Neural progenitor cell (in vitro differentiated cells): ENCODE measurements at regions not wholly inside any gene's neighbourhood (a gene's known extent, or its start where the extent isn't known, plus 50 kb on each side); places are given as distances from the start of the nearest gene placed in this dataset.
"Not testable (repeated sequence)": the region's sequence is repeated elsewhere in the genome, so short reads cannot be mapped to it uniquely, and the experiment has no call there.

Experiments used
- DNase-seq: peaks from one replicate; pipeline ENCODE4 v3.0.0-alpha.2; 2016; ENCODE audit warnings: low spot score
- H2AFZ ChIP-seq: fragments of 200-600 bp; sonication (generic); replicated peaks from 2 replicates; pipeline ENCODE4 v1.6.1; 2016; ENCODE audit warnings: antibody characterized with exemption
- H3F3A ChIP-seq: fragments of 200-600 bp; sonication (generic); 2 replicates; pipeline ENCODE4 v1.6.1; 2016; ENCODE audit warnings: antibody characterized with exemption, low read depth
- H3K27ac ChIP-seq: fragments of 200-600 bp; sonication (generic); 2 replicates; pipeline ENCODE4 v1.5.1; 2016; ENCODE audit warnings: mild to moderate bottlenecking
- H3K27me3 ChIP-seq: fragments of 200-600 bp; sonication (generic); 2 replicates; pipeline ENCODE4 v1.6.1; 2016; ENCODE audit warnings: mild to moderate bottlenecking, moderate library complexity
- H3K36me3 ChIP-seq: fragments of 200-600 bp; sonication (generic); 2 replicates; pipeline ENCODE4 v1.5.1; 2016
- H3K4me1 ChIP-seq: fragments of 200-600 bp; sonication (generic); 2 replicates; pipeline ENCODE4 v1.6.1; 2016; ENCODE audit warnings: mixed run types
- H3K4me2 ChIP-seq: fragments of 200-600 bp; sonication (generic); 2 replicates; pipeline ENCODE4 v1.6.1; 2016
- H3K4me3 ChIP-seq: fragments of 200-600 bp; sonication (generic); 2 replicates; pipeline ENCODE4 v1.5.1; 2016
- H3K79me2 ChIP-seq: fragments of 200-600 bp; sonication (generic); 2 replicates; pipeline ENCODE4 v1.6.1; 2016; ENCODE audit warnings: low read depth
- H3K9ac ChIP-seq: fragments of 200-600 bp; sonication (generic); 2 replicates; pipeline ENCODE4 v1.6.1; 2016
- H3K9me3 ChIP-seq: fragments of 200-600 bp; sonication (generic); 2 replicates; pipeline ENCODE4 v1.5.1; 2016; ENCODE audit warnings: low read depth
- H4K20me1 ChIP-seq: fragments of 200-600 bp; sonication (generic); 2 replicates; pipeline ENCODE4 v1.6.1; 2016; ENCODE audit warnings: low read depth
- H3K27ac Mint-ChIP-seq: 3 replicates; pipeline ENCODE4 v1.8.0; 2021; ENCODE audit warnings: mixed read lengths
- H3K27me3 Mint-ChIP-seq: 2 replicates; pipeline ENCODE4 v1.8.0; 2022; ENCODE audit warnings: low read depth, mild to moderate bottlenecking, inconsistent platforms, moderate library complexity, mixed read lengths; ENCODE audit not compliant: insufficient read depth
- H3K36me3 Mint-ChIP-seq: 3 replicates; pipeline ENCODE4 v1.8.0; 2021; ENCODE audit warnings: mixed read lengths
- H3K4me1 Mint-ChIP-seq: 3 replicates; pipeline ENCODE4 v1.8.0; 2021; ENCODE audit warnings: mixed read lengths
- H3K4me3 Mint-ChIP-seq: 3 replicates; pipeline ENCODE4 v1.8.0; 2021; ENCODE audit warnings: mild to moderate bottlenecking, moderate library complexity, mixed read lengths
- H3K9me3 Mint-ChIP-seq: 3 replicates; pipeline ENCODE4 v1.8.0; 2020; ENCODE audit warnings: mixed read lengths
- CTCF ChIP-seq: fragments of 200-600 bp; sonication (generic); IDR thresholded peaks from 2 replicates; pipeline ENCODE4 v1.5.1; 2017; ENCODE audit warnings: antibody characterized with exemption, mild to moderate bottlenecking
- EZH2 ChIP-seq: fragments of 200-600 bp; sonication (generic); IDR thresholded peaks from 2 replicates; pipeline ENCODE4 v1.6.1; 2017; ENCODE audit warnings: antibody characterized with exemption, mild to moderate bottlenecking, moderate library complexity
- EZH2phosphoT487 ChIP-seq: fragments of 200-600 bp; sonication (generic); IDR thresholded peaks from 2 replicates; pipeline ENCODE4 v1.6.1; 2017; ENCODE audit warnings: antibody characterized with exemption

- Histone ChIP-seq H3K27me3 (no peaks in the 10 kb centered on the region), H3K36me3 (no peaks in the 10 kb centered on the region), H3K9ac (no peak overlapping the region), H3K4me2 (no peak overlapping the region), H3F3A (no peaks in the 10 kb centered on the region), H3K9me3 (no peaks in the 10 kb centered on the region), H2AFZ (no peak overlapping the region), H4K20me1 (no peaks in the 10 kb centered on the region), H3K79me2 (no peaks in the 10 kb centered on the region), H3K27ac (no peak overlapping the region), H3K4me3 (no peak overlapping the region), H3K4me1 (no peaks in the 10 kb centered on the region)
- Mint-ChIP-seq H3K4me1 (peaks cover 2% of the 10 kb centered on the region), H3K36me3 (no peaks in the 10 kb centered on the region), H3K27me3 (no peaks in the 10 kb centered on the region), H3K9me3 (no peaks in the 10 kb centered on the region), H3K27ac (no peak overlapping the region), H3K4me3 (no peak overlapping the region)
- no peak for DNase-seq
- TF ChIP-seq EZH2phosphoT487 (no peak), EZH2 (no peak), CTCF (no peak)
Measured at GRCh38 chr2:225757248-225757647, 357.7 kb downstream of the NYAP2 start.

GRCh38 chr2:225756198-225756597 lies 356.7 kb downstream of the NYAP2 start:
- Mint-ChIP-seq H3K36me3 (no peaks in the 10 kb centered on the region), H3K27me3 (no peaks in the 10 kb centered on the region), H3K27ac (no peak overlapping the region), H3K9me3 (no peaks in the 10 kb centered on the region), H3K4me3 (no peak overlapping the region), H3K4me1 (peaks cover 2% of the 10 kb centered on the region)
- H4K20me1 ChIP-seq = no peaks in the 10 kb centered on the region
- H3K9ac ChIP-seq = no peak overlapping the region
- H3F3A ChIP-seq = no peaks in the 10 kb centered on the region
- H3K9me3 ChIP-seq = no peaks in the 10 kb centered on the region
- no peak overlapping the region for H3K27ac ChIP-seq
- no peak for TF ChIP-seq CTCF
- TF ChIP-seq EZH2phosphoT487 = no peak
- no peak for TF ChIP-seq EZH2
- no peak overlapping the region for H3K4me3 ChIP-seq
- no peak overlapping the region for H3K4me2 ChIP-seq
- no peaks in the 10 kb centered on the region for H3K27me3 ChIP-seq
- no peak for DNase-seq
- H3K4me1 ChIP-seq = no peaks in the 10 kb centered on the region
- H3K79me2 ChIP-seq = no peaks in the 10 kb centered on the region
- no peaks in the 10 kb centered on the region for H3K36me3 ChIP-seq
- no peak overlapping the region for H2AFZ ChIP-seq

GRCh38 chr2:225748609-225749008 lies 349.1 kb downstream of the NYAP2 start:
- Histone ChIP-seq H3K4me3 (no peak overlapping the region), H3K36me3 (no peaks in the 10 kb centered on the region), H4K20me1 (no peaks in the 10 kb centered on the region), H3K9ac (no peak overlapping the region), H3K9me3 (no peaks in the 10 kb centered on the region), H3F3A (no peaks in the 10 kb centered on the region), H3K4me1 (no peaks in the 10 kb centered on the region), H3K79me2 (no peaks in the 10 kb centered on the region), H3K27me3 (no peaks in the 10 kb centered on the region), H3K4me2 (no peak overlapping the region), H2AFZ (no peak overlapping the region), H3K27ac (no peak overlapping the region)
- H3K9me3 Mint-ChIP-seq = peaks cover 8% of the 10 kb centered on the region
- H3K4me1 Mint-ChIP-seq = no peaks in the 10 kb centered on the region
- no peak for DNase-seq
- no peak overlapping the region for H3K4me3 Mint-ChIP-seq
- no peak overlapping the region for H3K27ac Mint-ChIP-seq
- TF ChIP-seq EZH2 (no peak), CTCF (no peak), EZH2phosphoT487 (no peak)
- H3K36me3 Mint-ChIP-seq = no peaks in the 10 kb centered on the region
- peaks cover 2% of the 10 kb centered on the region for H3K27me3 Mint-ChIP-seq

GRCh38 chr2:225743996-225744395 lies 344.5 kb downstream of the NYAP2 start:
- not testable (repeated sequence) for H4K20me1 ChIP-seq, H3F3A ChIP-seq, H3K4me3 Mint-ChIP-seq, DNase-seq, H3K9me3 ChIP-seq, H3K27me3 Mint-ChIP-seq, H3K4me1 Mint-ChIP-seq, H3K9ac ChIP-seq, H2AFZ ChIP-seq, H3K27me3 ChIP-seq, H3K4me2 ChIP-seq, H3K36me3 ChIP-seq, H3K36me3 Mint-ChIP-seq, H3K79me2 ChIP-seq, H3K27ac Mint-ChIP-seq, H3K4me3 ChIP-seq, H3K27ac ChIP-seq, H3K4me1 ChIP-seq
- H3K9me3 Mint-ChIP-seq = peaks cover 14% of the 10 kb centered on the region
